Upper lobe of left lung (tissue), 6 donors: ENCODE measurements at regions not wholly inside any gene's neighbourhood (a gene's known extent, or its start where the extent isn't known, plus 50 kb on each side); places are given as distances from the start of the nearest gene placed in this dataset.
A peak's percentile ranks its signal among the peaks of the same experiment; 100 is the strongest.
"Not testable (repeated sequence)": the region's sequence is repeated elsewhere in the genome, so short reads cannot be mapped to it uniquely, and the experiment has no call there.

Experiments
- ATAC-seq, 2 donors: fragments of 200-7000 bp; cut with Tn5 transposase; one replicate each; pipeline ENCODE4 v1.9.1; 2022; ENCODE audit warnings: mild to moderate bottlenecking in 2 of 2, moderate library complexity in 2 of 2; ENCODE audit not compliant: low FRiP score in 2 of 2
- DNase-seq, 2 donors: peaks; one replicate each; pipeline ENCODE4 v3.0.0-alpha.2; 2019 to 2020
- H3K27ac ChIP-seq, 4 donors: fragments of 200-600 bp; sonication (generic); one replicate each; pipeline ENCODE4 v1.5.1; 2016 to 2019
- H3K27me3 ChIP-seq, 4 donors: fragments of 200-600 bp; sonication (generic); one replicate each; pipeline ENCODE4 v1.5.1; 2017 to 2019
- H3K36me3 ChIP-seq, 4 donors: fragments of 200-600 bp; sonication (generic); one replicate each; pipeline ENCODE4 v1.5.1; 2016 to 2019
- H3K4me1 ChIP-seq, 4 donors: fragments of 200-600 bp; sonication (generic); one replicate each; pipeline ENCODE4 v1.5.1; 2018 to 2019
- H3K4me3 ChIP-seq, 4 donors: fragments of 200-600 bp; sonication (generic); one replicate each; pipeline ENCODE4 v1.5.1; 2017 to 2019; ENCODE audit warnings: mild to moderate bottlenecking in 2 of 4, moderate library complexity in 1 of 4
- H3K9me3 ChIP-seq, 4 donors: fragments of 200-600 bp; sonication (generic); one replicate each; pipeline ENCODE4 v1.5.1; 2018 to 2019
- CTCF ChIP-seq, 6 experiments: fragments of 450-650 bp in 4 of 6; fragments of 200-600 bp in 2 of 6; sonication (generic) in 2 of 6; IDR thresholded peaks; one replicate each; pipeline ENCODE4 v1.5.1; 2016 to 2019; ENCODE audit warnings: antibody characterized with exemption in 6 of 6
- EP300 ChIP-seq, 4 donors: sonication (generic); formaldehyde crosslinking; IDR thresholded peaks; one replicate each; pipeline ENCODE4 v1.5.1; 2017; ENCODE audit warnings: antibody characterized with exemption in 4 of 4, control low read depth in 2 of 4
- POLR2AphosphoS5 ChIP-seq, 2 donors: sonication (generic); formaldehyde crosslinking; IDR thresholded peaks; one replicate each; pipeline ENCODE4 v1.5.1; 2017; ENCODE audit warnings: antibody characterized with exemption in 2 of 2
- WGBS, 2 donors: methylation state at CpG; one replicate each; pipeline ENCODE4 v1.1.5; 2017 to 2018; 5-methylcytosine and 5-hydroxymethylcytosine counted together
- small RNA-seq, 4 donors: library from RNA; depleted of rRNA; stranded (forward); fragments of <200 nt; gene quantifications; one replicate each; pipeline ENCODE3, GENCODE V24; 2016
- donor health status: DM: no; HTN: no; CAD: no; lungs with moderate emphysema.
- donor health status: DM: no; HTN: yes; CAD: no; lungs with severe emphysema.

- not testable (repeated sequence) for H3K4me3 ChIP-seq, H3K36me3 ChIP-seq, H3K9me3 ChIP-seq, DNase-seq, H3K27ac ChIP-seq, H3K4me1 ChIP-seq, H3K27me3 ChIP-seq, ATAC-seq
- no CpG with 5 or more reads among the region's 26 CpGs for WGBS, 2 donors
- peak in 1 of 4 donors; percentile 24 for TF ChIP-seq EP300 (IDR thresholded peaks at IDR 0.05)
Measured at GRCh38 chrX:115725370-115725769, 164.4 kb downstream of the PLS3 start.

GRCh38 chrX:115727792-115728732 lies 167.1 kb downstream of the PLS3 start:
- H3K36me3 ChIP-seq, ATAC-seq, H3K4me1 ChIP-seq, H3K27me3 ChIP-seq, H3K9me3 ChIP-seq: not testable (repeated sequence)
- Histone ChIP-seq H3K4me3 (peak overlapping the region in 1 of 4 donors; percentile 18), H3K27ac (peak overlapping the region in 1 of 4 donors; percentile 70)
- no CpG with 5 or more reads among the region's 77 CpGs for WGBS, 2 donors
- peak in 1 of 2 donors; percentile 22 for DNase-seq
- TF ChIP-seq POLR2AphosphoS5 (IDR thresholded peaks at IDR 0.05): peak in 1 of 2 donors; percentile 55
- peak in 1 of 6 experiments; percentile 49 for TF ChIP-seq CTCF (IDR thresholded peaks at IDR 0.05)

GRCh38 chrX:115732530-115732929 lies 171.6 kb downstream of the PLS3 start:
- H3K27me3 ChIP-seq, H3K27ac ChIP-seq, ATAC-seq, H3K4me1 ChIP-seq, H3K9me3 ChIP-seq, H3K36me3 ChIP-seq, DNase-seq, H3K4me3 ChIP-seq: not testable (repeated sequence)
- TF ChIP-seq CTCF (IDR thresholded peaks at IDR 0.05) (peak in 2 of 6 experiments; percentile 25 to 69), POLR2AphosphoS5 (IDR thresholded peaks at IDR 0.05) (peak in 1 of 2 donors; percentile 25)
- WGBS, 2 donors: no CpG with 5 or more reads among the region's 39 CpGs

- not testable (repeated sequence) for DNase-seq, H3K27me3 ChIP-seq, ATAC-seq, H3K36me3 ChIP-seq, H3K4me1 ChIP-seq, H3K9me3 ChIP-seq, H3K4me3 ChIP-seq
- no CpG with 5 or more reads among the region's 26 CpGs for WGBS, 2 donors
- peak in 1 of 6 experiments; percentile 11 for TF ChIP-seq CTCF (IDR thresholded peaks at IDR 0.05)
- H3K27ac ChIP-seq: peak overlapping the region in 1 of 4 donors; percentile 81
Measured at GRCh38 chrX:115735269-115735668, 174.3 kb downstream of the PLS3 start.

Small RNA genes in the stretch of these regions (small RNA-seq; reads per million reads assigned to genes)
- 0 reads per million in 4 donors for gene AC005000.1
